Fibroblast of skin of left biceps (primary cell): ENCODE measurements at regions not wholly inside any gene's neighbourhood (a gene's known extent, or its start where the extent isn't known, plus 50 kb on each side); places are given as distances from the start of the nearest gene placed in this dataset.
A peak's percentile ranks its signal among the peaks of the same experiment; 100 is the strongest.

Experiments
- DNase-seq, 2 experiments: peaks; one replicate each; pipeline ENCODE4 v3.0.0-alpha.2; 2013; ENCODE audit warnings: low read depth in 2 of 2

DNA sequence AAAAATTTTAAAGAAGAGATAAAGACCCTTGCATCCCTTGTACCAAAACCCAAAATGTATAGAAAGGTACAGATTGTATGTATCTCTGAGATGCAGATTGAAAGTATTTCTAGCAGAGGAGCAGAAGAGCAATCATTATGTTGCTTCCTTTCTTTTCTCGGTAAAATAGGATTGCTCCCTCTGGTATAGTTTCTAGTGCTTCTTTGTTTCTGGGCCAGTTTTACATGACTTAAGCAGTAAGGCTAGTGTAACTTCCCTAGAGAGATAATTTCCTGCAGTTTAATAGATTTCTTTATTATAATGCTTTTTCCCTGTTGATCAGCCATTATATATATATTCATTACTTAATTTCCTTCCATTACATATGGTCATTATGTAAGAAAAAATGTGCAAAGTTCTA is 496.2 kb upstream of the RGS18 start:
- DNase-seq, result no peak

- no peak for DNase-seq
These were observed 495.5 kb upstream of the RGS18 start for GRCh38 chr1:191662746-191663145.

- no peak for DNase-seq
These were observed 489.7 kb upstream of the RGS18 start for GRCh38 chr1:191668525-191668924.

GRCh38 chr1:191669629-191670028 is 488.6 kb upstream of the RGS18 start:
- DNase-seq, result no peak

DNA sequence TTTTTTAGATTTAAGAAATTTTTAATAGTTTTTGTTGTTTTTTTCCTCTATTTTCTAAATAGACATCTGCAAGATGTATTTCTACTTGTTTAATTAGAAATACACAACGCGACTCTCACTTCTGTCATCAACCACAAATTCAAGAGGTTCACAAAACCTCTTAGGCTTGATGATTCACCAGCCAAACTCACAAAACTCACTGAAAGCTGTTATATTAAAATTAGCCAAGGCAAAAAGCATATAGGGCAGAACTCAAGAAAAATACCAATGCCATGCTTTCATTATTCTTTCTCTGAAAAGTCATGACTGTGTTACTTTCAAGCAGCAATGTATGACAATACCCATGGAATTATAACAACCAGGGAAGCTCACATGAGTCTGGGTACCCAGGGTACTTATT is 487.0 kb upstream of the RGS18 start:
- peak in 1 of 2 experiments; percentile 9 for DNase-seq

DNA sequence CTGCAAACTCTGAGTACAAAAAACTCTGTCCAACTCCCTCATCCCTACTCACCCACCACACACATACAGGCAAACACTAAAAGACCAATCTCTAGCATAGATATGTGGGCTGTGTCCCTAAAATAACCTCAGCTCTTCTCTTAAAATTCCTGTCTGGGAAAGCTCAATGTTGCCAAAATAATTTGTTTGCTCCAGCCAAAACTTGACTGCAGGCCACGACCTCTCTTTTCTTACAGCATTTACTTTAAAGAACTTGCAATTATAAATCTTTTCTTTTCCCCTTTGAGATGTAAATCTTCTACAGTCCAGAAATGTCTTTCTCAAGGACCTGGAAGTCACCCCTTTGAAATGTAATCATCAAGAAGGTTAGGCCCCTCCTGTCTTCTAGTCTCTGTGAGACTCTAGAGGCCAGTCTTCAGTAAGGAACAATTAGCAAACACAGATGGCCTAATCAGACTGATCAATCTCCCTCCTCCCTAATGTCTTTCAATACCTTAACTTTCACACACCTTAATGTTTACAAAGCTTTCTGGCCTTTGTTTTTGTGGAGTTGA is 483.6 kb upstream of the RGS18 start:
- DNase-seq, result no peak

DNA sequence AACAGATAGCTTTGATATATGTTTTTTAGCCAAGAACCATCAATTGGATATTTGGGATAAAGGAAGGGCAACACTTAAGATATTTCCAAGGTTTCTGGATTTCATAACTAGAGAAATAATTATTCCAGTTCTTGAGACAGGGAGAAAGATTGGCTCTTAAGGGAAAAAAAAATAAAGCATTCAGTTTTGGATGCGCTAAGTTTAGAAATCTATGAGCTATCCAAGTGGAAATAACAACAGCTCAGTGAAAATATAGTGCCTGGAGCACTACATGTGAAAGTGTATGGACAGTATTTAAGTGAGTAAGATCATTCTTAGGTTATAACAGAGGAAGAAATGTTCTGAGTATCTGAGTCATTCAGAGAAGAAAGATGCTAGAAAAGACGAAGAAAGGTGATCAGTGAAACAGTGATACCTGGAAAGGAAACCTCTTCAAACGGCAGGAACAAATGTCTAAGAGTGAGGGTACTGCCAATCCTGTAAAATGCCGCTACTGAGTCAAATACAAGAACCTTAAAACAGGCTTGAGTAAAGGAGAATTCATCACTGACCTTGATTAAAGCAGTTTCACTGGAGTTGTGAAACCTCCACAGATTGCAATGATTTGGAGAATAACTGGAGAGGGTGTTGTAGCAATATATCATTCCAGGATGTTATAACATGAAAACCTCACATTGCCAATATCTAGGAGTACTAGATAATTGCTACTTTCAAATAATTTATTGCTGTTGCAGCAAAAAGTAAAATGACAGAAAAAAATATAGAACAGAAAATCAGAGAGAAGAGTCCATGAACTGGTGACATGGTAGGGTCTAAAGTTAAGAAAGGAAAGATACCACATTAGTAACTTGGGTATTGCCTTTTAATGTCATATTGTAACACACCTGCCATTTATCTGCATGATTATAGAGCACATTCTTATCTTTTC is 482.1 kb upstream of the RGS18 start:
- DNase-seq, result peak in 1 of 2 experiments; percentile 4

GRCh38 chr1:191685669-191686068 is 472.6 kb upstream of the RGS18 start:
- no peak for DNase-seq

DNA sequence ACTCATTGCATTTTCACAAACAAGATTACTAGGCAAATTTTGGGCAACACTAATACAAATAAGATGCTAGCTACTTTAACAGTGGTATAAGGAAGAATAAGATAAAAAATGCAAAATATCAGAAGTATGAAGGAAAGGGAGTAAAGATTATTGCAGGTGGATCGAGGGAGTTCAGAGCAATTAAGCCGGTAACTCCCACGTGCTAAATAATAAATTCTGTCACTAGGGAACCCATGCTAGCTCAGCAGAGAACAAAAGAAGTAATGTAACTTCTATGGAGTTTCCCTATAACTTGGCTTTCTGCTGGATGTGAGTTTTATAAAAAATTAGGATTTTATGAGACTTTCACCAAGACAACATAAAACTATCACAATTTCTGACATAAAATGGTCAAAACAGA is 470.5 kb upstream of the RGS18 start:
- no peak for DNase-seq

DNA sequence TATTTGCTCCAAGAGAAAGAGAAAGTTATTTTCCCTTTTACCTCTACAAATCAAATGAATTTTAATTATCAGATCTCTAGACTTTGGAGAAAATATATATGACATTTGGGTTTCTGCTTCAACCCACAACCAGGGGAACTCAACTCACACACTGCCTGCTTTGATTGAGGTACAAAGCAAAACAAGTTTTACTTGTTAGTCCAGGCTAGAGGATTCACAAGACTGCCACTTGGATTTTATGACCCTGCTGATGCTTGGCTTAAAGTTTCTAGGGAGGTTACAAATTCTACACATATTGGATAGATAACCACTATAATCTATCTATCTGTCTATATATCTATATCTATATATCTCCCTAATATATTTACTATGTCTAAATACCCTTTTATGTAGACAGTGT is 467.3 kb upstream of the RGS18 start:
- DNase-seq, result no peak

GRCh38 chr1:191693797-191694196 is 464.5 kb upstream of the RGS18 start:
- no peak for DNase-seq

DNA sequence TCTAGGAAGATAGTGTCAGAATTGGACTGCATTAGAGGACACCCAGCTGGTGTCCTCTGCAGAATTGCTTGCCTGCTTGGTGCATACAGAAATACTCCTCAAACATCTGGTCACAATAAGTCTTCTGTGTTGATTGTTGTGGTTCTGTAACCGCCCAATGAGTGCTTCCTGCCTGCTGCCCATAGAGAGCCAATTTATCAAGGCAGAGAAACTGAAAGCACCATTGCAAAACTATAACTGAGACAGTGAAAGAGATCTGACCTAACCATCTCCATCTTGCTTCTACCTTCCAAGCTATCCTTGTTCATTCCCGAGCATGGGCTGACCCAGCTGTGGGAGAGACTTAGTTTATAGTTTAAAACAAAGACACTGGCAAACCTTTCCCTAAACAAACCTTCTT is 462.4 kb upstream of the RGS18 start:
- DNase-seq, result no peak

DNA sequence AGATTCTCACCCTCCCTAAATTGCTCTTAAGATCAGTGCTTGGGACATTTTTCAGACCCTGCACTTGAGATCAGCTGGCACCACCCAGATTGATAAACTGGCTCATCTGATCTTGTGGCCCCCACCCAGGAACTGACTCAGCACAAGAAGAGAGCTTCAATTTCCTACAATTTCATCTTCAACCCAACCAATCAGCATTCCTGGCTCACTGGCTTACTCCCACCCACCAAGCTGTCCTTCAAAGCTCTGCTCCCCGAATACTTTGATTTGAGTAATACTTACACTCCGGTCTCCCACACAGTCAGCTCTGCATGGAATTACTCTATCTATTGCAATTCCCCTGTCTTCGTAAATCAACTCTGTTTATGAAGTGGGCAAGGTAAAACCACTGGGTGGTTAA is 461.9 kb upstream of the RGS18 start:
- no peak for DNase-seq

DNA sequence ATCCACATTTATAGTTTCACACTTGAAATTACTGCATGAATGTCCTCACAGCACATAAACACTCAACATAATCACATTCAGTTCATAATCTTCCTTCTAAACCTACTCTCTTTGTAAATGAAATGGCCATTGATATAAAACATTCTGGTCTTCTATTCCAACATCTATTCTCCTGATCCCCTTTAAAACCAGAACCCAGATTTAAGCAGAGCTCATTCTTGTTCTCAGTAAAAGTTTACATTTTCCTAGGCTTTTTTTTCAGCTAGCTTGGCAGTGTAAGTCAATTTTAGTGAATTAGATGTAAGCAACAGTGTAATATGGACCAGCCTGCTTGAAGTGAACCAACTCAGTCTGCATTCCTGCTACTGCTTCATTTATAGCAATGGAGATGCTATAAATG is 460.7 kb upstream of the RGS18 start:
- DNase-seq, result no peak

DNA sequence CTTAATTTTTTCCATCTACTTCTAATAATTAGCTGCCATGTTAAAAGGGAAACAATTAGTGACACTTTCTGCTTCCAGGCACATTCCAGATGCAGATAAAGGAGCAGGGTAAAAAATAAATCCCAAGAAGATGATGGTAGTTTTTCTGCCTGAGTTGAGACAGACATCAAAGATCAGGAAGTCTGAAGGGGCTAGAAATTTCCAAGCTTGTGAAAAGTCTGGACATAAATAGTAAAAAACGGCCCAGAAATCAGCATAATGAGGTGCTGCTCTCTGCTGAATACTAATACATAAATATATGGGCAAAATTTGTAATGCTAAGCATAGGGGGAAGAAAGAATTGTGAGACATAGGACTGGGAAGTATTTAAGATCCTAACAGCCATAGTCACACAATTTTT is 460.0 kb upstream of the RGS18 start:
- DNase-seq, result no peak

DNA sequence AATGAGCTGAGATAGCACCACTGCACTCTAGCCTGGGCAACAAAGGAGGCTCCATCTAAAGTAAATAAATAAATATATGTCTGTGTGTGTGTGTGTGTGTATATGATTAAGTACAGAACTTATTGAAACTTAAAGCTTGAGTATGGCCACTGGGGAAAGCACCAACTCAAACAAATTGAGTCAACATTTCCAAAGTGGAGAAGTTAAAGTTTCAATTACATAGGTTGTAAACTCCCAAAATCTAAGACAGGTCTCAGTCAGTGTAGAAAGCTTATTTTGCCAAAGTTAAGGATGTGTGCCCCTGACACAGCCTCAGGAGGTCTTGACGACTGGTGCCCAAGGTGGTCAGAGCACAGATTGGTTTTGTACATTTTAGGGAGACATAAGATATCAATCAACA is 458.9 kb upstream of the RGS18 start:
- no peak for DNase-seq

DNA sequence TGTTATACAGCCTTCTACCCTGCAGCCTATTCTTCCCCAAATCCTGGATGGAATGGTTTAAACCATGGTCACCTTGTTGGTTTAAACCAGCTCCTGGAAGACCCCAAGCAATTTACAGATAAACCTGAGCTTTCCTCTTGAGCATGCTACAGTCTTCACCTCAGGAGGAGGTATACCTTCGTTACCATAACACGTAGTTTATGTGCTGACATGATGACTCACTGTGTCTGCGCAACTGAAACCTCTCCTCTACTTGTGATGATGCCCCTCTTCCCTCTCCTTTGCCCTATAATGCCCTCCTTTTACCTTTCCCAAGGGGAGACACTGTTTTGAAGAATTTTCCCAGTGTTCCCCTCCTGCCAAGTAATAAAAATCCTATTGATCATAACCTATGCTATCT is 457.3 kb upstream of the RGS18 start:
- DNase-seq, result no peak

- no peak for DNase-seq
These were observed 456.1 kb upstream of the RGS18 start for GRCh38 chr1:191702124-191702523.

DNA sequence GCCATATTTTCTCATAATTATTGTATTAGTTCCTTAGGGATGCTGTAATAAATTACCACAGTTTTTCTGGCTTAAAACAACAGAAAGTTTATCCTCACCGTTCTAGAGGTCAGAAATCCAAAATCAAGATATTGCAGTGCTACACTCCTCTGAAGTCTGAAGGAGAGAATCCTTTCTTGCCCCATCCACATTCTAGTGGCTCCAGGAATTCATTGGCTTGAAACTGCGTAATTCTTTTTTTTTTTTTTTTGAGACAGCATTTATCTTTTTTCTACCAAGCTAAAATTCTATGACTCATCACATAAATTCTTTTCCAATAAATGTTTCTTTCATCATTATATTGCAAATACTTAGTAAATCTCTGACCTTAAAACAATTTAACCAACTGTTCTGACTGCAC is 451.0 kb upstream of the RGS18 start:
- DNase-seq, result peak; percentile 29 to 33

- no peak for DNase-seq
These were observed 449.0 kb upstream of the RGS18 start for GRCh38 chr1:191709215-191709614.

DNA sequence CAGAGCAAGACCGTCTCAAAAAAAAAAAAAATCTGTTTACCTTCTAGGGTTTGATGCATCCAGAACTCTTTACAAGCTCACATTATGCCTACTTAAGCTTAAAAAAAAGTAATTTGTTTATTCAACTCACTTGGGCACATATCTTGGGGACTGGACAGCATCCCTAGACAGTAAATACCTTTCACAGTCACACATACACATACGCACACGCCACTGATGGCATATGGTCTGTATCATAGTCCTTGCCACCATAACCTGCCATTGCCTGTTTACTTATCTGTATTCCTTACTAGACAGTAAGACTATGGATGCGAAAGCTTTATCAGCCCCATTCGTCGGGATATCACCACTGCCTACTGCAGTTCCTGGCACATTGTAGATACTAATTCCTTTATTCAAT is 446.3 kb upstream of the RGS18 start:
- DNase-seq, result no peak

DNA sequence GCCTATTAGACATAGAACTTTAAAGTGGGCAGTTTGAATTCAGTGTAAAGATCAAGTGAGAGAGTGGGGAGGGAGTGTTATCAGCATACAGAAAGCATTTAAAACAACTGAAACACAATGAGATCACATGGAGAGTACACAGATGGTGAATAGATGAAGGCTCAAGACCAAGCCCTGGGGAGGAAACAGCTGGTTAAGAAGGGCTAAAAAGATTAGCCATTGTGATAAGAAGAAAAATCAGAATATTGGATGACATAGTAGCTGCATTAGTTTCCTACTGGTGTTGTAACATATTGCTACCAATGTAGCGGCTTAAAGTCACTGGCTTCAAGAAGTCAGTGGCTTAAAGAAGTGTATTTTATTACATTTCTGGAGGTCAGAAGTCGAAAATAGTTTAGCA is 443.4 kb upstream of the RGS18 start:
- no peak for DNase-seq

DNA sequence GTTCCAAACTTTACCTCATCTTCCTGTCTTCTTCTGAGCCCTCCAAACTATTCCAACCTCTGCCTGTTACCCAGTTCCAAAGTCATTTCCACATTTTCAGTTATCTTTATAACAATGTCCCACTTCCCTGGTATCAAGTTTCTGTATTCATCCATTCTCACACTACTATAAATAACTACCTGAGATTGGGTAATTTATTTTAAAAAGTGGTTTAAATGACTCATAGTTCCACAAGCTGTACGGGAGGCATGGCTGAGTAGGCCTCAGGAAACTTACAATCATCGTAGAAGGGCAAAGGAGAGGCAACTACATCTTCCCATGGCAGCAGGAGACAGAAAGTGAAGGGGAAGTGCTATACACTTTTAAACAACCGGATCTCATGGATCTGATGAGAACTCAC is 428.5 kb upstream of the RGS18 start:
- no peak for DNase-seq
